ENCODE measurements at regions not wholly inside any gene's neighbourhood (a gene's known extent, or its start where the extent isn't known, plus 50 kb on each side); places are given as distances from the start of the nearest gene placed in this dataset.

- H3K36me3 Mint-ChIP-seq (ENCODE audit: low read depth), result no peaks in the 10 kb centered on the region
- peak in 1 of 3 donors; percentile 5 for DNase-seq
- no peak for ATAC-seq
- H3K27me3 Mint-ChIP-seq, result peaks cover 39% of the 10 kb centered on the region
- H3K9me3 ChIP-seq (ENCODE audit: control insufficient read depth, low read length, poor library complexity, severe bottlenecking), result no peaks in the 10 kb centered on the region
- H3K4me1 Mint-ChIP-seq, result no peaks in the 10 kb centered on the region
- no peak overlapping the region for H3K27ac Mint-ChIP-seq
- no peak overlapping the region for H3K4me3 Mint-ChIP-seq
These were observed 98.4 kb upstream of the B3GAT1 start for GRCh38 chr11:134510233-134511040.

- Mint-ChIP-seq H3K4me1 (no peaks in the 10 kb centered on the region), H3K27me3 (peaks cover 44% of the 10 kb centered on the region), H3K36me3 (ENCODE audit: low read depth) (no peaks in the 10 kb centered on the region), H3K4me3 (no peak overlapping the region), H3K27ac (no peak overlapping the region)
- no peaks in the 10 kb centered on the region for H3K9me3 ChIP-seq (ENCODE audit: control insufficient read depth, low read length, poor library complexity, severe bottlenecking)
- DNase-seq (no peak), ATAC-seq (no peak)
These were observed 97.6 kb upstream of the B3GAT1 start for GRCh38 chr11:134509381-134510232.

- H3K36me3 Mint-ChIP-seq (ENCODE audit: low read depth), result peaks cover 2% of the 10 kb centered on the region
These were observed 96.4 kb upstream of the B3GAT1 start for GRCh38 chr11:134508219-134508990.

GRCh38 chr11:134506046-134506445 is 94.0 kb upstream of the B3GAT1 start:
- Mint-ChIP-seq H3K36me3 (ENCODE audit: low read depth) (peaks cover 2% of the 10 kb centered on the region), H3K4me1 (no peaks in the 10 kb centered on the region), H3K27ac (no peak overlapping the region), H3K27me3 (peaks cover 45% of the 10 kb centered on the region), H3K4me3 (no peak overlapping the region)
- DNase-seq (no peak), ATAC-seq (no peak)
- H3K9me3 ChIP-seq (ENCODE audit: control insufficient read depth, low read length, poor library complexity, severe bottlenecking), result no peaks in the 10 kb centered on the region

More at GRCh38 chr11:134508219-134508990, 96.4 kb upstream of the B3GAT1 start:
- H3K9me3 ChIP-seq (ENCODE audit: control insufficient read depth, low read length, poor library complexity, severe bottlenecking), result no peaks in the 10 kb centered on the region
- ATAC-seq, result no peak
- Mint-ChIP-seq H3K27me3 (peaks cover 49% of the 10 kb centered on the region), H3K27ac (no peak overlapping the region), H3K4me1 (no peaks in the 10 kb centered on the region), H3K4me3 (no peak overlapping the region)
- DNase-seq, result no peak

GRCh38 chr11:134505125-134505524 is 93.1 kb upstream of the B3GAT1 start:
- peaks cover 2% of the 10 kb centered on the region for H3K36me3 Mint-ChIP-seq (ENCODE audit: low read depth)
- ATAC-seq (no peak), DNase-seq (no peak)
- H3K4me1 Mint-ChIP-seq, result no peaks in the 10 kb centered on the region
- H3K27me3 Mint-ChIP-seq, result peaks cover 48% of the 10 kb centered on the region
- no peak overlapping the region for H3K4me3 Mint-ChIP-seq
- H3K9me3 ChIP-seq (ENCODE audit: control insufficient read depth, low read length, poor library complexity, severe bottlenecking), result no peaks in the 10 kb centered on the region
- H3K27ac Mint-ChIP-seq, result no peak overlapping the region

- Mint-ChIP-seq H3K36me3 (ENCODE audit: low read depth) (peaks cover 2% of the 10 kb centered on the region), H3K4me1 (no peaks in the 10 kb centered on the region), H3K4me3 (no peak overlapping the region), H3K27me3 (peaks cover 51% of the 10 kb centered on the region), H3K27ac (no peak overlapping the region)
- no peaks in the 10 kb centered on the region for H3K9me3 ChIP-seq (ENCODE audit: control insufficient read depth, low read length, poor library complexity, severe bottlenecking)
- ATAC-seq (no peak), DNase-seq (no peak)
These were observed 92.3 kb upstream of the B3GAT1 start for GRCh38 chr11:134504146-134504905.

GRCh38 chr11:134503596-134503995 is 91.6 kb upstream of the B3GAT1 start:
- no peak for ATAC-seq
- peaks cover 2% of the 10 kb centered on the region for H3K36me3 Mint-ChIP-seq (ENCODE audit: low read depth)
- no peaks in the 10 kb centered on the region for H3K9me3 ChIP-seq (ENCODE audit: control insufficient read depth, low read length, poor library complexity, severe bottlenecking)
- H3K4me1 Mint-ChIP-seq, result no peaks in the 10 kb centered on the region
- DNase-seq, result no peak
- peaks cover 55% of the 10 kb centered on the region for H3K27me3 Mint-ChIP-seq
- no peak overlapping the region for H3K27ac Mint-ChIP-seq
- H3K4me3 Mint-ChIP-seq, result no peak overlapping the region

- Mint-ChIP-seq H3K4me1 (no peaks in the 10 kb centered on the region), H3K4me3 (no peak overlapping the region), H3K27me3 (peaks cover 51% of the 10 kb centered on the region), H3K36me3 (ENCODE audit: low read depth) (peaks cover 2% of the 10 kb centered on the region), H3K27ac (no peak overlapping the region)
- ATAC-seq, result no peak
- DNase-seq, result no peak
- no peaks in the 10 kb centered on the region for H3K9me3 ChIP-seq (ENCODE audit: control insufficient read depth, low read length, poor library complexity, severe bottlenecking)
These were observed 91.1 kb upstream of the B3GAT1 start for GRCh38 chr11:134503100-134503499.

- Mint-ChIP-seq H3K4me3 (no peak overlapping the region), H3K27ac (no peak overlapping the region), H3K36me3 (ENCODE audit: low read depth) (peaks cover 2% of the 10 kb centered on the region), H3K4me1 (no peaks in the 10 kb centered on the region), H3K27me3 (peaks cover 51% of the 10 kb centered on the region)
- ATAC-seq (no peak), DNase-seq (no peak)
- H3K9me3 ChIP-seq (ENCODE audit: control insufficient read depth, low read length, poor library complexity, severe bottlenecking), result no peaks in the 10 kb centered on the region
These were observed 90.1 kb upstream of the B3GAT1 start for GRCh38 chr11:134502153-134502550.

- Mint-ChIP-seq H3K27me3 (peaks cover 51% of the 10 kb centered on the region), H3K4me1 (no peaks in the 10 kb centered on the region), H3K4me3 (no peak overlapping the region), H3K36me3 (ENCODE audit: low read depth) (peaks cover 2% of the 10 kb centered on the region), H3K27ac (no peak overlapping the region)
- no peak for DNase-seq
- no peaks in the 10 kb centered on the region for H3K9me3 ChIP-seq (ENCODE audit: control insufficient read depth, low read length, poor library complexity, severe bottlenecking)
- ATAC-seq, result no peak
These were observed 89.5 kb upstream of the B3GAT1 start for GRCh38 chr11:134501406-134502152.

GRCh38 chr11:134500621-134501020 is 88.6 kb upstream of the B3GAT1 start:
- Mint-ChIP-seq H3K27ac (no peak overlapping the region), H3K27me3 (peaks cover 48% of the 10 kb centered on the region), H3K36me3 (ENCODE audit: low read depth) (peaks cover 2% of the 10 kb centered on the region), H3K4me1 (no peaks in the 10 kb centered on the region), H3K4me3 (no peak overlapping the region)
- no peak for ATAC-seq
- no peak for DNase-seq
- no peaks in the 10 kb centered on the region for H3K9me3 ChIP-seq (ENCODE audit: control insufficient read depth, low read length, poor library complexity, severe bottlenecking)

GRCh38 chr11:134499990-134500389 is 87.9 kb upstream of the B3GAT1 start:
- ATAC-seq (no peak), DNase-seq (no peak)
- no peaks in the 10 kb centered on the region for H3K9me3 ChIP-seq (ENCODE audit: control insufficient read depth, low read length, poor library complexity, severe bottlenecking)
- Mint-ChIP-seq H3K27ac (no peak overlapping the region), H3K4me3 (no peak overlapping the region), H3K27me3 (peaks cover 44% of the 10 kb centered on the region), H3K36me3 (ENCODE audit: low read depth) (peaks cover 2% of the 10 kb centered on the region), H3K4me1 (no peaks in the 10 kb centered on the region)

All from T-helper 17 cell (primary cell).